ENCODE measurements at regions not wholly inside any gene's neighbourhood (a gene's known extent, or its start where the extent isn't known, plus 50 kb on each side); places are given as distances from the start of the nearest gene placed in this dataset.
A peak's percentile ranks its signal among the peaks of the same experiment; 100 is the strongest.
"Not testable (repeated sequence)": the region's sequence is repeated elsewhere in the genome, so short reads cannot be mapped to it uniquely, and the experiment has no call there.

GRCh38 chr1:197841158-197841557 is 61.3 kb upstream of the C1orf53 start:
- 0 out of 2 replicates have a peak, but pooled peaks have one; percentile 12 for TF ChIP-seq HMGA2 (CRISPR knock-in tag; IDR thresholded peaks at IDR 0.05)
- no peak for TF ChIP-seq ZNF263 (CRISPR knock-in tag; IDR thresholded peaks at IDR 0.05; ENCODE audit: low read depth)
- no peak overlapping the region for H3K4me3 Mint-ChIP-seq
- ChIA-PET CTCF (no interaction called here), POLR2A (no interaction called here)
- peaks cover 27% of the 10 kb centered on the region for H3K4me1 Mint-ChIP-seq
- no peak for DNase-seq (ENCODE audit: low spot score)
- ATAC-seq: peak; percentile 59; the same call in 1 of the 2 replicates
- no peaks in the 10 kb centered on the region for H3K27me3 Mint-ChIP-seq (ENCODE audit: low read depth)
- H3K27ac Mint-ChIP-seq: no peak overlapping the region
- no peaks in the 10 kb centered on the region for H3K36me3 Mint-ChIP-seq
- H3K9me3 Mint-ChIP-seq: no peaks in the 10 kb centered on the region

GRCh38 chr1:197839786-197840185 is 62.6 kb upstream of the C1orf53 start:
- DNase-seq (ENCODE audit: low spot score); H3K4me3 Mint-ChIP-seq; H3K27me3 Mint-ChIP-seq (ENCODE audit: low read depth); H3K27ac Mint-ChIP-seq; H3K36me3 Mint-ChIP-seq; POLR2A ChIA-PET; H3K9me3 Mint-ChIP-seq; ATAC-seq: not testable (repeated sequence)
- CTCF ChIA-PET: interaction anchor here (1.0 kb wide), 1 partner anchor 29 kb away, joined by 3 read pairs; no protein-coding TSS in a partner anchor
- H3K4me1 Mint-ChIP-seq: peaks cover 18% of the 10 kb centered on the region

GRCh38 chr1:197838836-197839235 is 63.6 kb upstream of the DENND1B start:
- Mint-ChIP-seq H3K4me1 (peaks cover 11% of the 10 kb centered on the region), H3K9me3 (0 out of 2 replicates have a peak, but pooled peaks cover 5% of the 10 kb centered on the region), H3K27me3 (ENCODE audit: low read depth) (no peaks in the 10 kb centered on the region), H3K4me3 (no peak overlapping the region), H3K36me3 (no peaks in the 10 kb centered on the region), H3K27ac (no peak overlapping the region)
- CTCF ChIA-PET: interaction anchor here (1.0 kb wide), 1 partner anchor 30 kb away, joined by 3 read pairs; no protein-coding TSS in a partner anchor
- POLR2A ChIA-PET: no interaction called here
- no peak for DNase-seq (ENCODE audit: low spot score)
- ATAC-seq: no peak
- TF ChIP-seq ZNF416 (CRISPR knock-in tag; IDR thresholded peaks at IDR 0.05) (no peak), USF2 (CRISPR knock-in tag; IDR thresholded peaks at IDR 0.05) (no peak), IRF1 (CRISPR knock-in tag; IDR thresholded peaks at IDR 0.05) (no peak), ERG (CRISPR knock-in tag; IDR thresholded peaks at IDR 0.05) (no peak), ZMAT4 (CRISPR knock-in tag; IDR thresholded peaks at IDR 0.05) (no peak), ESRRA (CRISPR knock-in tag; IDR thresholded peaks at IDR 0.05; ENCODE audit: borderline replicate concordance) (no peak), RELA (CRISPR knock-in tag; IDR thresholded peaks at IDR 0.05; ENCODE audit: borderline replicate concordance) (no peak), ZNF532 (CRISPR knock-in tag; IDR thresholded peaks at IDR 0.05; ENCODE audit: borderline replicate concordance) (no peak), ATF1 (CRISPR knock-in tag; IDR thresholded peaks at IDR 0.05) (no peak), E2F5 (CRISPR knock-in tag; IDR thresholded peaks at IDR 0.05) (no peak), ZSCAN18 (CRISPR knock-in tag; IDR thresholded peaks at IDR 0.05) (no peak), FOXK1 (CRISPR knock-in tag; IDR thresholded peaks at IDR 0.05) (no peak), ZNF232 (CRISPR knock-in tag; IDR thresholded peaks at IDR 0.05) (no peak), ARID4B (CRISPR knock-in tag; IDR thresholded peaks at IDR 0.05; ENCODE audit: borderline replicate concordance) (no peak)

All from WTC11 (cell line).